CD14-positive monocyte (primary cell): ENCODE measurements at regions not wholly inside any gene's neighbourhood (a gene's known extent, or its start where the extent isn't known, plus 50 kb on each side); places are given as distances from the start of the nearest gene placed in this dataset.

Experiments used
- DNase-seq, 3 donors: peaks; one replicate each; pipeline ENCODE4 v3.0.0-alpha.2; 2011 to 2022
- H2AFZ ChIP-seq: 2 replicates; pipeline ENCODE4 v1.6.0; 2012; ENCODE audit warnings: mild to moderate bottlenecking, low read depth, low read length, inconsistent platforms; ENCODE audit not compliant: insufficient read depth, poor library complexity, severe bottlenecking
- H3K27ac ChIP-seq, 2 donors: 1 replicate in 1 of 2; 2 replicates in 1 of 2; pipeline ENCODE4 v1.5.1; 2012 to 2013; ENCODE audit warnings: low read length in 2 of 2, control low read depth in 1 of 2, inconsistent platforms in 1 of 2, low read depth in 1 of 2, mild to moderate bottlenecking in 1 of 2
- H3K27me3 ChIP-seq, 2 donors: one replicate each; pipeline versions ENCODE4 v1.6.0 to v1.6.1; 2011 to 2013; ENCODE audit warnings: low read length in 2 of 2; ENCODE audit not compliant: control insufficient read depth in 2 of 2, insufficient read depth in 2 of 2
- H3K36me3 ChIP-seq, 2 donors: replicated peaks in 1 of 2; 1 replicate in 1 of 2; 2 replicates in 1 of 2; pipeline versions ENCODE4 v1.5.1 to v1.6.1; 2012 to 2013; ENCODE audit warnings: low read length in 2 of 2, control low read depth in 1 of 2, inconsistent platforms in 1 of 2, mild to moderate bottlenecking in 1 of 2; ENCODE audit not compliant: insufficient read depth in 2 of 2, control insufficient read depth in 1 of 2
- H3K4me1 ChIP-seq, 2 donors: 1 replicate in 1 of 2; 2 replicates in 1 of 2; pipeline versions ENCODE4 v1.5.1 to v1.6.1; 2012 to 2013; ENCODE audit warnings: low read length in 2 of 2, control low read depth in 1 of 2, inconsistent platforms in 1 of 2, mild to moderate bottlenecking in 1 of 2, moderate library complexity in 1 of 2; ENCODE audit not compliant: insufficient read depth in 2 of 2, control insufficient read depth in 1 of 2
- H3K4me2 ChIP-seq: replicated peaks from 2 replicates; pipeline ENCODE3; 2012; ENCODE audit warnings: low read length, moderate library complexity, mild to moderate bottlenecking; ENCODE audit not compliant: poor library complexity, severe bottlenecking; ENCODE audit errors: extremely low read depth
- H3K4me3 ChIP-seq, 3 experiments: fragments of 200-600 bp in 1 of 3; sonication (generic) in 1 of 3; replicated peaks in 1 of 3; 1 replicate in 2 of 3; 2 replicates in 1 of 3; pipeline ENCODE4 v1.5.1; 2011 to 2013; ENCODE audit warnings: low read length in 3 of 3, mild to moderate bottlenecking in 3 of 3, control low read depth in 2 of 3, low read depth in 2 of 3, inconsistent platforms in 1 of 3, moderate library complexity in 1 of 3
- H3K79me2 ChIP-seq: 2 replicates; pipeline ENCODE4 v1.6.0; 2012; ENCODE audit warnings: mild to moderate bottlenecking, control low read depth, inconsistent platforms, low read length, moderate library complexity; ENCODE audit not compliant: insufficient read depth
- H3K9ac ChIP-seq: 2 replicates; pipeline ENCODE4 v1.6.0; 2017; ENCODE audit warnings: low read length, mild to moderate bottlenecking; ENCODE audit not compliant: insufficient read depth, poor library complexity, severe bottlenecking
- H3K9me3 ChIP-seq, 2 donors: replicated peaks in 1 of 2; 1 replicate in 1 of 2; 2 replicates in 1 of 2; pipeline versions ENCODE4 v1.5.1 to v1.6.1; 2012 to 2013; ENCODE audit warnings: low read length in 2 of 2, control low read depth in 1 of 2; ENCODE audit not compliant: control insufficient read depth in 1 of 2, insufficient read depth in 1 of 2
- H4K20me1 ChIP-seq: 2 replicates; pipeline ENCODE4 v1.6.0; 2012; ENCODE audit warnings: mild to moderate bottlenecking, low read length, control low read depth, moderate library complexity; ENCODE audit not compliant: insufficient read depth
- H3K27ac Mint-ChIP-seq, 7 donors: one replicate each; pipeline ENCODE4 v1.8.0; 2020; ENCODE audit warnings: mild to moderate bottlenecking in 7 of 7, mixed read lengths in 7 of 7, moderate library complexity in 6 of 7, inconsistent platforms in 2 of 7
- H3K27me3 Mint-ChIP-seq, 3 donors: one replicate each; pipeline ENCODE4 v1.8.0; 2021 to 2022; ENCODE audit warnings: low read depth in 3 of 3, mild to moderate bottlenecking in 3 of 3, mixed read lengths in 3 of 3, moderate library complexity in 3 of 3, inconsistent platforms in 1 of 3
- H3K36me3 Mint-ChIP-seq, 2 donors: one replicate each; pipeline ENCODE4 v1.8.0; 2020; ENCODE audit warnings: mixed read lengths in 2 of 2, inconsistent platforms in 1 of 2, mild to moderate bottlenecking in 1 of 2
- H3K4me1 Mint-ChIP-seq: one replicate; pipeline ENCODE4 v1.8.0; 2020; ENCODE audit warnings: mild to moderate bottlenecking, mixed read lengths
- H3K4me3 Mint-ChIP-seq, 2 donors: one replicate each; pipeline ENCODE4 v1.8.0; 2020; ENCODE audit warnings: mild to moderate bottlenecking in 2 of 2, mixed read lengths in 2 of 2, moderate library complexity in 1 of 2
- H3K9me3 Mint-ChIP-seq, 7 donors: one replicate each; pipeline ENCODE4 v1.8.0; 2020 to 2022; ENCODE audit warnings: mixed read lengths in 7 of 7, mild to moderate bottlenecking in 6 of 7, moderate library complexity in 6 of 7, inconsistent platforms in 2 of 7
- WGBS: methylation state at CpG from one replicate; pipeline ENCODE4 v1.1.5; 2013; ENCODE audit warnings: missing lambda C conversion rate; ENCODE audit not compliant: insufficient coverage; 5-methylcytosine and 5-hydroxymethylcytosine counted together
- intact Hi-C, 2 donors: fragments of 100-400 bp; cut with micrococcal nuclease; formaldehyde crosslinking; loops; one replicate each; pipeline versions ENCODE4 v1.15.0 to v1.15.1; 2023
- TF ChIP-seq, protein P1 (sequence below): fragments of 200-600 bp; IDR thresholded peaks from one replicate; pipeline ENCODE4 v1.8.0; 2022; ENCODE audit warnings: antibody characterized with exemption, mild to moderate bottlenecking

DNA sequence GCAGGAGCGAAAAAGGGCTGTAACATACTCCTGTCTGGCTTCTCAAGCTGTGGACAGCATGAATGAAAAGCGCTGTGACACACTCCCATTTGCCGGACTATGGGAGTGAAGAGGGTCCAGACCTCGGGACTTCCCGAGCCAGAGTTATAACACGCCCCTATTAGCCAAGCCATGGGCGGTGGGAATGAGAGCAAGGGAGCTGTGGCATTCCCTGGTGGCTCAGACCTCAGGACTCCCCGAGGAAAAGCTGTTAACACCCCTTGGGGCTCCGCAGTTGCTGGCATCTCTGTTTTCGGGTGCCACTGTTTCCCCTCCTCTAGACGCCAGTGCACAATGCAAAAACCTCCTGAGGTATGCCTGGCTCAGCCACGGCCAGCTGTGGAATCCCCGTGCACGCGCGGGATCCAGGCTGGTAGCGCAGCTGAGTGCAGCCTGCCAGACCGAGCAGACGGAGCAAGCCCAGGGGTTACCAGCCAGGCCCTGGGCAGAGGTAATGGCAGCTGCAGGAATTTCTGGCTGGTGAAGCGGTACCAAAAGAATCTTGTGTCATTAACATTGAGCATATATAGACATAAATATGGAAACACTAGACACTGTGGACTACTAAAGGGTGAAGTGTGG lies 1534.6 kb upstream of the PRR20A start:
- Histone ChIP-seq H3K9me3 (peaks cover 5 to 12% of the 10 kb centered on the region in 2 donors), H3K36me3 (no peaks in the 10 kb centered on the region), H3K9ac (no peak overlapping the region), H3K4me3 (no peak overlapping the region), H3K4me2 (no peak overlapping the region), H3K79me2 (no peaks in the 10 kb centered on the region), H3K4me1 (no peaks in the 10 kb centered on the region), H3K27ac (no peak overlapping the region), H4K20me1 (no peaks in the 10 kb centered on the region), H3K27me3 (no peaks in the 10 kb centered on the region), H2AFZ (no peak overlapping the region)
- Mint-ChIP-seq H3K36me3 (no peaks in the 10 kb centered on the region), H3K27ac (no peak overlapping the region), H3K4me3 (no peak overlapping the region), H3K27me3 (peaks cover 0 to 2% (median 0%) of the 10 kb centered on the region in 3 donors), H3K9me3 (peaks cover 0 to 12% (median 3%) of the 10 kb centered on the region in 7 donors), H3K4me1 (no peaks in the 10 kb centered on the region)
- TF ChIP-seq, protein P1, sequence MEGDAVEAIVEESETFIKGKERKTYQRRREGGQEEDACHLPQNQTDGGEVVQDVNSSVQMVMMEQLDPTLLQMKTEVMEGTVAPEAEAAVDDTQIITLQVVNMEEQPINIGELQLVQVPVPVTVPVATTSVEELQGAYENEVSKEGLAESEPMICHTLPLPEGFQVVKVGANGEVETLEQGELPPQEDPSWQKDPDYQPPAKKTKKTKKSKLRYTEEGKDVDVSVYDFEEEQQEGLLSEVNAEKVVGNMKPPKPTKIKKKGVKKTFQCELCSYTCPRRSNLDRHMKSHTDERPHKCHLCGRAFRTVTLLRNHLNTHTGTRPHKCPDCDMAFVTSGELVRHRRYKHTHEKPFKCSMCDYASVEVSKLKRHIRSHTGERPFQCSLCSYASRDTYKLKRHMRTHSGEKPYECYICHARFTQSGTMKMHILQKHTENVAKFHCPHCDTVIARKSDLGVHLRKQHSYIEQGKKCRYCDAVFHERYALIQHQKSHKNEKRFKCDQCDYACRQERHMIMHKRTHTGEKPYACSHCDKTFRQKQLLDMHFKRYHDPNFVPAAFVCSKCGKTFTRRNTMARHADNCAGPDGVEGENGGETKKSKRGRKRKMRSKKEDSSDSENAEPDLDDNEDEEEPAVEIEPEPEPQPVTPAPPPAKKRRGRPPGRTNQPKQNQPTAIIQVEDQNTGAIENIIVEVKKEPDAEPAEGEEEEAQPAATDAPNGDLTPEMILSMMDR, result no peak
- DNase-seq, result no peak
- intact Hi-C loops, result no loop called here
- WGBS, result 93% methylated on average over 16 of the region's 20 CpGs

DNA sequence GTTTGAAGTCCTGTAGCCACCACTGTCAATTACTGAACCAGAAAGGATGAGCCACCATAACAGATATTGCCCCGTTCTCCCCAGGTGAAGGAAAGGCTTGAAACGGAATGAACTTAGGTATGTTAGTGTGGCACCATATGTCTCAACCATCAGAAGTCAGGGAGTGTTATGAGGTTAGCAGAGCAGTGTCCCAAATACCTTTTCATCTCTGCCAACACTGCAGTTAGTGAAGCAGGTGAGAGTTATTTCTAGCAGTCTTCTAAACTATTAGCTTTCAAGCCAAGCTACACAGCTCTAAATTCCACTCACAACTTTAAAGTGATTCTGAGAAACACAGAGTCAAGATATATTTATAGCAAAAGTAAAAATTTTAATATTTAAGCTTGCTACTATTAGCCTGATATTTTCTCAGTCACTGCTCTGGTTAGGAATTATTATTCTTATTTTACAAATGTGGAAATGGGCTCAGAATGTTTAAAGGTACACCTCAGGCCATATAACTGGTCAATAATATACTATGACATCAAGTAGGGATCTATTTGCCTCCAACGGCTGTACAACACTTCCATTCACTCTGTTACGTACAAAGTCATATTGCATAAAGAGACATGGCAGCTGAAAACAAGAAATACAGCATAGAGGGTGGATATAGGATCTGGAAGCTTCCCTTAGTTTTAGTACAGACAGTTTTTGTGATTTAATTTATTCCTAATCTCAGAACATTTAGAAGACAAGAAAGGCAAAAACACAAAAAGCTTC lies 1527.1 kb upstream of the PRR20A start:
- no peaks in the 10 kb centered on the region for H3K36me3 ChIP-seq
- Mint-ChIP-seq H3K4me1 (no peaks in the 10 kb centered on the region), H3K4me3 (no peak overlapping the region), H3K27ac (no peak overlapping the region), H3K9me3 (peaks cover 0 to 8% (median 0%) of the 10 kb centered on the region in 7 donors), H3K36me3 (no peaks in the 10 kb centered on the region), H3K27me3 (no peaks in the 10 kb centered on the region)
- H3K4me3 ChIP-seq, result no peak overlapping the region
- DNase-seq, result no peak
- WGBS, result 100% methylated on average over 1 of the region's 4 CpGs
- H3K9ac ChIP-seq, result no peak overlapping the region
- H3K9me3 ChIP-seq, result peaks cover 0 to 4% of the 10 kb centered on the region in 2 donors
- intact Hi-C loops, result no loop called here
- H4K20me1 ChIP-seq, result no peaks in the 10 kb centered on the region
- H3K4me2 ChIP-seq, result no peak overlapping the region
- no peaks in the 10 kb centered on the region for H3K79me2 ChIP-seq
- no peak overlapping the region for H2AFZ ChIP-seq
- no peaks in the 10 kb centered on the region for H3K27me3 ChIP-seq
- TF ChIP-seq, protein P1, result no peak
- H3K27ac ChIP-seq, result no peak overlapping the region
- H3K4me1 ChIP-seq, result no peaks in the 10 kb centered on the region
